H1 (cell line): ENCODE measurements at regions not wholly inside any gene's neighbourhood (a gene's known extent, or its start where the extent isn't known, plus 50 kb on each side); places are given as distances from the start of the nearest gene placed in this dataset.

Source experiments
- CTCF ChIA-PET: fragments of 300-600 bp; sonication (Branson Sonifier 250); formaldehyde crosslinking; loops from one replicate; lab custom pipeline; 2021; ENCODE audit not compliant: partially characterized antibody; lab: Charles Lee
- POLR2A ChIA-PET: fragments of 300-600 bp; sonication (Branson Sonifier 250); formaldehyde crosslinking; loops from one replicate; lab custom pipeline; 2021; ENCODE audit warnings: inconsistent platforms; ENCODE audit not compliant: partially characterized antibody; lab: Charles Lee
- DNase-seq, 2 experiments: peaks; one replicate each; pipeline versions ENCODE4 v3.0.0 to v3.0.0-alpha.2; 2010 to 2022; ENCODE audit warnings: low spot score in 2 of 2, low read depth in 1 of 2, mixed read lengths in 1 of 2
- FAIRE-seq: peaks from 2 replicates; lab custom pipeline; 2011; peaks lifted over from hg19 to GRCh38; lab: Jason Lieb, UNC
- H2AFZ ChIP-seq: 2 replicates; pipeline ENCODE4 v1.8.1; 2012; ENCODE audit warnings: low read length, inconsistent platforms
- H2AK5ac ChIP-seq: 2 replicates; pipeline ENCODE4 v1.6.1; 2013; ENCODE audit warnings: low read depth, low read length
- H2BK120ac ChIP-seq: replicated peaks from 2 replicates; pipeline ENCODE3; 2013; ENCODE audit warnings: low read depth, low read length, inconsistent platforms
- H2BK12ac ChIP-seq: 2 replicates; pipeline ENCODE4 v1.6.1; 2013; ENCODE audit warnings: low read depth, low read length
- H2BK15ac ChIP-seq: 2 replicates; pipeline ENCODE4 v1.6.1; 2013; ENCODE audit warnings: low read length
- H2BK20ac ChIP-seq: 2 replicates; pipeline ENCODE4 v1.6.1; 2013; ENCODE audit warnings: low read length
- H2BK5ac ChIP-seq: 2 replicates; pipeline ENCODE4 v1.6.1; 2013; ENCODE audit warnings: low read depth, low read length
- H3K14ac ChIP-seq: 2 replicates; pipeline ENCODE4 v1.6.1; 2013; ENCODE audit warnings: inconsistent platforms; ENCODE audit not compliant: insufficient read length
- H3K18ac ChIP-seq: 2 replicates; pipeline ENCODE4 v1.6.1; 2013; ENCODE audit warnings: low read length; ENCODE audit errors: extremely low read depth
- H3K23ac ChIP-seq: 2 replicates; pipeline ENCODE4 v1.6.1; 2013; ENCODE audit warnings: inconsistent platforms; ENCODE audit not compliant: insufficient read length
- H3K23me2 ChIP-seq: 2 replicates; pipeline ENCODE4 v1.6.1; 2013; ENCODE audit warnings: low read depth, low read length
- H3K27ac ChIP-seq: 2 replicates; pipeline ENCODE4 v1.6.1; 2011; ENCODE audit warnings: low read depth, low read length, inconsistent platforms
- H3K27me3 ChIP-seq, 4 experiments: replicated peaks in 1 of 4; 1 replicate in 1 of 4; 2 replicates in 3 of 4; pipeline versions ENCODE4 v1.6.1 to v1.8.1; 2011 to 2013; ENCODE audit warnings: low read length in 3 of 4, mild to moderate bottlenecking in 3 of 4, inconsistent platforms in 2 of 4, mixed read lengths in 2 of 4, moderate library complexity in 1 of 4; ENCODE audit not compliant: control insufficient read depth in 3 of 4, insufficient read depth in 3 of 4; ENCODE audit errors: extremely low read depth in 1 of 4
- H3K36me3 ChIP-seq, 4 experiments: 2 replicates each; pipeline versions ENCODE4 v1.6.1 to v1.8.1; 2011 to 2013; ENCODE audit warnings: mild to moderate bottlenecking in 4 of 4, low read length in 3 of 4, moderate library complexity in 2 of 4, control low read depth in 1 of 4, inconsistent platforms in 1 of 4; ENCODE audit not compliant: insufficient read depth in 4 of 4, control insufficient read depth in 2 of 4
- H3K4ac ChIP-seq: replicated peaks from 2 replicates; pipeline ENCODE3; 2013; ENCODE audit warnings: low read length, low read depth, mixed read lengths, inconsistent platforms; ENCODE audit not compliant: insufficient read length
- H3K4me1 ChIP-seq, 4 experiments: replicated peaks in 1 of 4; 1 replicate in 1 of 4; 2 replicates in 3 of 4; pipeline versions ENCODE4 v1.6.1 to v1.8.1; 2011 to 2013; ENCODE audit warnings: low read length in 3 of 4, inconsistent platforms in 2 of 4, mixed read lengths in 1 of 4; ENCODE audit not compliant: insufficient read depth in 4 of 4, control insufficient read depth in 3 of 4
- H3K4me2 ChIP-seq, 2 experiments: 2 replicates each; pipeline versions ENCODE4 v1.6.1 to v1.8.1; 2011 to 2013; ENCODE audit warnings: low read depth in 2 of 2, low read length in 2 of 2, control low read depth in 1 of 2, inconsistent platforms in 1 of 2, mild to moderate bottlenecking in 1 of 2; ENCODE audit not compliant: insufficient read depth in 1 of 2
- H3K4me3 ChIP-seq, 4 experiments: fragments of 200-600, 300-600 bp in 1 of 4; sonication (generic), shearing (Covaris generic), sonication (Bioruptor Twin) in 1 of 4; 2 replicates each; pipeline versions ENCODE4 v1.5.1 to v1.8.1; 2011 to 2016; ENCODE audit warnings: low read length in 4 of 4, low read depth in 3 of 4, control low read depth in 2 of 4, inconsistent platforms in 2 of 4, mild to moderate bottlenecking in 2 of 4, mixed read lengths in 1 of 4, moderate library complexity in 1 of 4; ENCODE audit not compliant: insufficient read depth in 2 of 4; ENCODE audit errors: extremely low read depth in 1 of 4
- H3K56ac ChIP-seq: replicated peaks from 2 replicates; pipeline ENCODE3; 2013; ENCODE audit warnings: low read depth, mild to moderate bottlenecking, mixed read lengths, low read length, inconsistent platforms; ENCODE audit not compliant: insufficient read length
- H3K79me1 ChIP-seq: 2 replicates; pipeline ENCODE4 v1.6.1; 2013; ENCODE audit warnings: low read depth, low read length, control low read depth
- H3K79me2 ChIP-seq, 2 experiments: 2 replicates each; pipeline versions ENCODE4 v1.6.1 to v1.8.1; 2012 to 2013; ENCODE audit warnings: low read length in 2 of 2, mild to moderate bottlenecking in 2 of 2, inconsistent platforms in 1 of 2; ENCODE audit not compliant: insufficient read depth in 2 of 2, control insufficient read depth in 1 of 2
- H3K9ac ChIP-seq, 4 experiments: replicated peaks in 1 of 4; 1 replicate in 1 of 4; 2 replicates in 3 of 4; pipeline versions ENCODE4 v1.6.1 to v1.8.1; 2011 to 2013; ENCODE audit warnings: low read depth in 3 of 4, low read length in 3 of 4, control low read depth in 2 of 4, mild to moderate bottlenecking in 2 of 4, moderate library complexity in 2 of 4, inconsistent platforms in 1 of 4; ENCODE audit errors: extremely low read depth in 1 of 4
- H3K9me3 ChIP-seq, 2 experiments: 2 replicates each; pipeline versions ENCODE4 v1.6.1 to v1.8.1; 2012 to 2013; ENCODE audit warnings: mild to moderate bottlenecking in 2 of 2, moderate library complexity in 2 of 2, control low read depth in 1 of 2, inconsistent platforms in 1 of 2, low read depth in 1 of 2, low read length in 1 of 2, mixed read lengths in 1 of 2; ENCODE audit not compliant: insufficient read depth in 2 of 2
- H4K20me1 ChIP-seq, 2 experiments: replicated peaks in 1 of 2; 2 replicates each; pipeline versions ENCODE3 to v1.8.1; 2011 to 2013; ENCODE audit warnings: inconsistent platforms in 2 of 2, low read length in 2 of 2, mild to moderate bottlenecking in 1 of 2; ENCODE audit not compliant: insufficient read depth in 2 of 2, control insufficient read depth in 1 of 2
- H4K5ac ChIP-seq: 2 replicates; pipeline ENCODE4 v1.6.1; 2013; ENCODE audit warnings: low read length, low read depth, mixed read lengths, inconsistent platforms; ENCODE audit not compliant: insufficient read length
- H4K8ac ChIP-seq: 2 replicates; pipeline ENCODE4 v1.8.0; 2013; ENCODE audit warnings: mild to moderate bottlenecking, moderate library complexity, low read length, inconsistent platforms; ENCODE audit not compliant: insufficient read depth; ENCODE audit errors: extremely low read depth
- H4K91ac ChIP-seq: replicated peaks from 2 replicates; pipeline ENCODE3; 2013; ENCODE audit warnings: low read length, mixed read lengths, inconsistent platforms; ENCODE audit not compliant: insufficient read length
- BRCA1 ChIP-seq: IDR thresholded peaks from 2 replicates; pipeline ENCODE4 v1.6.1; 2012; ENCODE audit warnings: low read depth, low read length, improper control_type of control experiment
- CBX5 ChIP-seq: fragments of 300-800, 300-1000 bp; sonication (generic); IDR thresholded peaks from 2 replicates; pipeline ENCODE4 v1.7.1; 2016; ENCODE audit warnings: antibody characterized with exemption, low read length, low read depth
- CHD1 ChIP-seq: IDR thresholded peaks from 2 replicates; pipeline ENCODE4 v1.6.1; 2012; ENCODE audit warnings: low read depth, low read length, improper control_type of control experiment
- HDAC2 ChIP-seq, 2 experiments: fragments of 300-600 bp in 1 of 2; sonication (generic) in 1 of 2; IDR thresholded peaks; 2 replicates each; pipeline ENCODE4 v1.6.1; 2011 to 2012; ENCODE audit warnings: low read depth in 2 of 2, low read length in 2 of 2, mild to moderate bottlenecking in 2 of 2, moderate library complexity in 2 of 2, borderline replicate concordance in 1 of 2, inconsistent platforms in 1 of 2
- JUN ChIP-seq: IDR thresholded peaks from 2 replicates; pipeline ENCODE4 v1.6.1; 2011; ENCODE audit warnings: low read depth, mild to moderate bottlenecking, improper control_type of control experiment, low read length
- JUND ChIP-seq: IDR thresholded peaks from 2 replicates; pipeline ENCODE4 v1.6.1; 2011; ENCODE audit warnings: mild to moderate bottlenecking, improper control_type of control experiment, low read length
- RNF2 ChIP-seq: fragments of 200-900, 300-1000 bp; sonication (generic); IDR thresholded peaks from 2 replicates; pipeline ENCODE4 v1.7.1; 2016; ENCODE audit warnings: borderline replicate concordance, low read depth, mild to moderate bottlenecking, antibody characterized with exemption, low read length; ENCODE audit not compliant: poor library complexity, severe bottlenecking; ENCODE audit errors: missing control alignments
- SIRT6 ChIP-seq: IDR thresholded peaks from one replicate; pipeline ENCODE4 v1.7.1; 2012; ENCODE audit warnings: low read length, inconsistent platforms
- SIX5 ChIP-seq: IDR thresholded peaks from 2 replicates; pipeline ENCODE4 v1.6.1; 2011; ENCODE audit warnings: mild to moderate bottlenecking, low read depth, low read length
- TBP ChIP-seq: IDR thresholded peaks from 2 replicates; pipeline ENCODE4 v1.6.1; 2011; ENCODE audit warnings: low read depth, low read length, improper control_type of control experiment
- YY1 ChIP-seq: IDR thresholded peaks from 2 replicates; pipeline ENCODE4 v1.6.1; 2011; ENCODE audit warnings: low read depth, mild to moderate bottlenecking, low read length
- WGBS, 2 experiments: shearing (Covaris generic) in 1 of 2; methylation state at CpG; one replicate each; pipeline versions ENCODE4 v1.1.6 to v1.1.7; 2013 to 2015; ENCODE audit warnings: low lambda C conversion rate in 2 of 2, mixed read lengths in 2 of 2, inconsistent platforms in 1 of 2, low coverage in 1 of 2, missing lambda C conversion rate in 1 of 2; ENCODE audit not compliant: insufficient replicate concordance in 2 of 2, insufficient coverage in 1 of 2, insufficient read length in 1 of 2; ENCODE audit errors: extremely low coverage in 1 of 2, missing lambda C conversion rate in 1 of 2; 5-methylcytosine and 5-hydroxymethylcytosine counted together
- TF ChIP-seq, protein P1 (sequence below): IDR thresholded peaks from 2 replicates; pipeline ENCODE4 v1.6.1; 2011; ENCODE audit warnings: low read length, improper control_type of control experiment

DNA sequence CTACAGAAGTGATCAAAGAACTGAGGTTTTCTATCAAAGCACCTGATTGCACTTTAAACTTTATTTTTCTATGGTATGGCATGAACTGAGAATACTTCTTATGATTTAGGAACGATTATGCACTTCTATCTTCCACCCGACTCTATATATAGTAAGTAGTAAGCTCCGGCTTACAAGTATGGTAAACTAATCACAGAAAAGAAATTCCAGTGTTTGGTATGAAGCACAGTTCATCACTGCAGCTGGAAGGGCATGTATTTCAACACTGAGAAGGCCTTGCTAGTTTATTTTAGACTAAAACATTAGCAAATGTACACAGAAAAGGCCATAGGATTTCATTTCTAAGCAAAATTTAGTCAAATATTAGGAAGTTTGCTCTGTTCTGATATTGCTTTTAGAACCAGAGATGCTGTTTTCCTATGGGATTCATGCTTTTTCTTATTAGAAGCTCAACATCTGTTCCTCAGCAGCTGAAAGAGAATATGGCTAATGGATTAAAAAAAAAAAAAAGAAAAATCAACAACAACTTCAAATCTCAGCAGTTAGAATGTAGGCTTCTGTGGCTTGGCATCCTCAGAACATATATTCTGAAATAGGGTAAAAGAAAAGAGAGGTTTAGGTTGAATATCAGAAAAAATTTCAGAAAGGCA lies 273.5 kb downstream of the C4orf33 start:
- no peak overlapping the region for H3K4me3 ChIP-seq
- CTCF ChIA-PET, result interaction anchor here (0.9 to 1.8 kb wide), 3 partner anchors 23 to 272 kb away, joined by 3 to 5 read pairs (median 3); no protein-coding TSS in a partner anchor

More for the DNA sequence above, 273.5 kb downstream of the C4orf33 start:
- Histone ChIP-seq H3K56ac (no peak overlapping the region), H3K79me1 (no peaks in the 10 kb centered on the region), H2BK20ac (no peak overlapping the region), H4K5ac (no peak overlapping the region), H2BK12ac (no peak overlapping the region), H3K36me3 (no peaks in the 10 kb centered on the region), H3K4ac (no peak overlapping the region), H2BK5ac (no peak overlapping the region), H4K20me1 (no peaks in the 10 kb centered on the region), H4K91ac (no peak overlapping the region), H3K23ac (no peak overlapping the region), H2AFZ (no peak overlapping the region), H3K23me2 (no peaks in the 10 kb centered on the region), H3K4me1 (no peaks in the 10 kb centered on the region), H3K14ac (no peak overlapping the region), H2BK15ac (no peak overlapping the region), H3K4me2 (no peak overlapping the region), H3K18ac (no peak overlapping the region), H3K27ac (no peak overlapping the region), H3K27me3 (no peaks in the 10 kb centered on the region), H4K8ac (no peak overlapping the region), H3K9me3 (no peaks in the 10 kb centered on the region), H2BK120ac (no peak overlapping the region), H3K79me2 (no peaks in the 10 kb centered on the region), H3K9ac (no peak overlapping the region), H2AK5ac (no peak overlapping the region)
- DNase-seq (no peak), FAIRE-seq (no peak)
- 93% methylated on average over 3 of the region's 3 CpGs; no CpG with 5 or more reads in 1 of the 2 experiments for WGBS, 2 experiments
- TF ChIP-seq SIX5 (no peak), TBP (no peak), SIRT6 (no peak), HDAC2 (IDR thresholded peaks at IDR 0.05; ENCODE audit: borderline replicate concordance in 1 of 2, low read depth in 2 of 2, low read length in 2 of 2) (no peak), CHD1 (no peak), BRCA1 (no peak), JUN (no peak), JUND (no peak), CBX5 (no peak), RNF2 (no peak), YY1 (no peak)
- TF ChIP-seq, protein P1, sequence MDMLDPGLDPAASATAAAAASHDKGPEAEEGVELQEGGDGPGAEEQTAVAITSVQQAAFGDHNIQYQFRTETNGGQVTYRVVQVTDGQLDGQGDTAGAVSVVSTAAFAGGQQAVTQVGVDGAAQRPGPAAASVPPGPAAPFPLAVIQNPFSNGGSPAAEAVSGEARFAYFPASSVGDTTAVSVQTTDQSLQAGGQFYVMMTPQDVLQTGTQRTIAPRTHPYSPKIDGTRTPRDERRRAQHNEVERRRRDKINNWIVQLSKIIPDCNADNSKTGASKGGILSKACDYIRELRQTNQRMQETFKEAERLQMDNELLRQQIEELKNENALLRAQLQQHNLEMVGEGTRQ, result no peak
- POLR2A ChIA-PET, result no interaction called here
